ENCODE measurements at regions not wholly inside any gene's neighbourhood (a gene's known extent, or its start where the extent isn't known, plus 50 kb on each side); places are given as distances from the start of the nearest gene placed in this dataset.

DNA sequence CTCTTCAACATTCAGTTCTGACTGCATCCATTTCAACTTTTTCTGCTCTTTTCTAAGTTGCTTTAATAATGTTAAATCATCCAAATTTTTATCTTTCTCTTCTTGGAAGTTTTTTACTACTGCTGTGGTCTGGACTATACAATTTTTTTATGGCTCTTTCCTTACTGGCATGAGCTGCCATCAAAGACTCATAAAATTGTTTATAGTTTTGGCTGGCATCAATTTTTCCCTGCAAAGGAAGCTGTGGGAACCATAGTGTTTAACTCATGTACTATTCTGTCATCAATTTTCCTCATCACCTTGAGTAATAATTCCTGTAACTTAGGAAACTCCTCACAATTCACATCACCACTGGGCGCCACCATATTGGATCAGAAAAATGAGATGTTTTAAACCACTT lies 77.6 kb upstream of the A1CF start:
- TF ChIP-seq, protein P1, sequence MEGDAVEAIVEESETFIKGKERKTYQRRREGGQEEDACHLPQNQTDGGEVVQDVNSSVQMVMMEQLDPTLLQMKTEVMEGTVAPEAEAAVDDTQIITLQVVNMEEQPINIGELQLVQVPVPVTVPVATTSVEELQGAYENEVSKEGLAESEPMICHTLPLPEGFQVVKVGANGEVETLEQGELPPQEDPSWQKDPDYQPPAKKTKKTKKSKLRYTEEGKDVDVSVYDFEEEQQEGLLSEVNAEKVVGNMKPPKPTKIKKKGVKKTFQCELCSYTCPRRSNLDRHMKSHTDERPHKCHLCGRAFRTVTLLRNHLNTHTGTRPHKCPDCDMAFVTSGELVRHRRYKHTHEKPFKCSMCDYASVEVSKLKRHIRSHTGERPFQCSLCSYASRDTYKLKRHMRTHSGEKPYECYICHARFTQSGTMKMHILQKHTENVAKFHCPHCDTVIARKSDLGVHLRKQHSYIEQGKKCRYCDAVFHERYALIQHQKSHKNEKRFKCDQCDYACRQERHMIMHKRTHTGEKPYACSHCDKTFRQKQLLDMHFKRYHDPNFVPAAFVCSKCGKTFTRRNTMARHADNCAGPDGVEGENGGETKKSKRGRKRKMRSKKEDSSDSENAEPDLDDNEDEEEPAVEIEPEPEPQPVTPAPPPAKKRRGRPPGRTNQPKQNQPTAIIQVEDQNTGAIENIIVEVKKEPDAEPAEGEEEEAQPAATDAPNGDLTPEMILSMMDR (IDR thresholded peaks at IDR 0.05; ENCODE audit: low read depth, low read length, missing control alignments) = no peak
- no peak overlapping the region for H3K4me3 ChIP-seq (ENCODE audit: low read depth, low read length)
- DNase-seq (ENCODE audit: low read depth) = no peak

DNA sequence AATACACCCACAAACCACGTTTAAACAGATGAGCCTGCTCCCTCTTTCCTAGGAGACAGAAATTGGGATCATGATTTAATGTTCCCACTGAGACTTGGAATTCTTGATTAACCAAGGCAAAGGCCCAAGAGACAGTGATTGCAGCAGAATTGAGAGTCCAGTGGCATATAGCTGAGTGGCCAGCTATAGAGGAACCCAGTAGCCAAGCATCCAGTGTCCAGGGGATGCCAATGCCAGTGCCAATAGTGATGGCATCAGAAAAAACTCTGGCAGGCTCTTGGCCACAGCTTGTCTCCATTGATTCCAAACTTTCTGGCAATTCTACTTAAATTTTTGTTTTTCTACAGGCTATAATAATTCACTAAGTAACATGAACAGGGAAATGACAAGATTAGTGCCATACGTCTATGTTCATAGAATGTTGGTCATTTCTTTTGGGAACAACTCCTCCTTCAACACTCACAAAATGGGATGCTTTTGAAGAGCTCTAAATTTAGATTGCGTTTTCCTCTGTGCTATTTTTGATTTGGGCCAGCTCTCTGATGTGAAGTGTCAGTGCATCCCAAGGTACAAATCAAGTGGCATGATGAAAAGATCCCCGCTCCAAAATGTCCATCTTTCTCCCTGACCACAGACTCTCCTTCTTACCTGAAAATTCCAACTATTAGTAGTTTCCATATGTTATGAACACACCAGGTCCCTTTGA lies 83.1 kb upstream of the A1CF start:
- no peak for DNase-seq (ENCODE audit: low read depth)
- TF ChIP-seq, protein P1 (IDR thresholded peaks at IDR 0.05; ENCODE audit: low read depth, low read length, missing control alignments) = no peak

DNA sequence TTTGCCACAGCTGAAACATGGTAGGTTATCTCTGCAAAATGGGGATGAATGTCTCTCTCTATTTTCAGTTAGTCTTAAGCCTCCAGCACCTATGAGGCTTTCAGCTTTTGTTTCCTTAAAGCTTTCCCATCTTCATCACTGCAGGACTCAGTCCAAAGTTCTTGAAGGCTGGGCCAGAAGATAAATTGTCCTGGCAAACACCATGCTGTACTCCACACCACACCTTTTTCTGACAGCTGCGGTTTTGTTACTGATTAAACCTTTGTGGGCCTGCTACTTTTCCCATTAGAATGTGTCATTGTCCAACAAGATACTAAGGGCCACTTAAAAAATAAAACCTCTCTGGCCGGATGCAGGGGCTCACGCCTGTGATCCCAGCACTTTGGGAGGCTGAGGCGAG lies 87.2 kb upstream of the A1CF start:
- DNase-seq (ENCODE audit: low read depth) = no peak
- no peak overlapping the region for H3K4me3 ChIP-seq (ENCODE audit: low read depth, low read length)
- TF ChIP-seq, protein P1 (IDR thresholded peaks at IDR 0.05; ENCODE audit: low read depth, low read length, missing control alignments) = no peak

More for the DNA sequence above, 83.1 kb upstream of the A1CF start:
- H3K4me3 ChIP-seq (ENCODE audit: low read depth, low read length) = no peak overlapping the region

DNA sequence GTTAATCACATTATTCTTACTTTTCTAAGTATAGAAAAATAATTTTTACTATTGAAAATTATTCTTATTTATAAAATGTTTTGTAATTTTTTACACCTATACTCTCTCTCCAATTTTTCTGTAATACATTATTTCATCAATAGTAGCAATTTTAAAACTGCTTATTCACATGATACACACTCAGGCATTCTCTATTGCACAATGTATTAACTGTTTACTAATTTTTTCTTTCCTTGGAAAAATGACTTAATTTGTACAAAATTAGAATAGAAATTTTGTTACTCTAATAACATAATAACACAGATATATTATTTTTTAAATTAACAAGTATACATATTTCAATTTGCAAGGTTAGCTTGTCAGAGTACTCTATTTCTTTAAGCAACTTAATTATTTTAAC lies 92.9 kb upstream of the PRKG1 start:
- TF ChIP-seq, protein P1 (IDR thresholded peaks at IDR 0.05; ENCODE audit: low read depth, low read length, missing control alignments) = no peak
- DNase-seq (ENCODE audit: low read depth) = no peak
- H3K4me3 ChIP-seq (ENCODE audit: low read depth, low read length) = no peak overlapping the region

DNA sequence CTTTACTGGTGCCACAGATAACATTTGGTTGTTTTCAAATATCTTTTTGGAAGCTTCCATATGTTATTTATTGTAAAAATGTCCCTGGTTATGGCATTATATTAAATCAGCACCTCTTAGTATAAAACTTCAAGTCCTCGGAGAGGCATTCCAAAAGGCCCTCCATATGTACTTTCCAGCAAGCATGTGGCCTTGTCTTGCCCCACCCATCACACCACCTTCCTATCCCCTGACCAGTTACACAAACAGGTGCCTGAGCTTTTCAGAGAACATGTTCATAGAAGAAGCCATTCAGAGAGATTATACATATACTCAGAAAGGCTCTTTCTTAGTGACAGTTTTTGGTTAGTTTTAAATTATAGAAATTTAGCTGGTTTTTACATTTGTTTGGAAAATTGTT lies 92.4 kb upstream of the PRKG1 start:
- no peak overlapping the region for H3K4me3 ChIP-seq (ENCODE audit: low read depth, low read length)
- no peak for DNase-seq (ENCODE audit: low read depth)
- TF ChIP-seq, protein P1 (IDR thresholded peaks at IDR 0.05; ENCODE audit: low read depth, low read length, missing control alignments) = no peak

DNA sequence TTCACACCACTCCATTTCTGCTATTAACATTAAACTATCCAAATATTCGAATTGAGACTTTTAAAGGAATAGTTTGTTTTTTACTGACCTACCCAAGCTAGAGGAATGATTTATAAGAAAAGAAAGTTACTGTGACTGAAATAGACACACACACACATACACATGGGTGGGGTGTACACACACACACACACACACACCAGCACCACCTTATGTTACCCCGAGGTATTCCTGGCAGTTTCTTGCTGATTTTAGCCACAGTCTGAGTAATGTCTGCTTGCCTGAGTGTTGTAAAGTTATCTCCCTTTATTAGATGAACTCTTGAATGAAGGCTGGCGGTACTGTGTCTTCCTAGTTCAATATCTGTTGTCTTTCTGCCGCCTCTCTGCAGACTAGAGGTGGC lies 91.3 kb upstream of the PRKG1 start:
- no peak for DNase-seq (ENCODE audit: low read depth)
- TF ChIP-seq, protein P1 (IDR thresholded peaks at IDR 0.05; ENCODE audit: low read depth, low read length, missing control alignments) = no peak
- no peak overlapping the region for H3K4me3 ChIP-seq (ENCODE audit: low read depth, low read length)

DNA sequence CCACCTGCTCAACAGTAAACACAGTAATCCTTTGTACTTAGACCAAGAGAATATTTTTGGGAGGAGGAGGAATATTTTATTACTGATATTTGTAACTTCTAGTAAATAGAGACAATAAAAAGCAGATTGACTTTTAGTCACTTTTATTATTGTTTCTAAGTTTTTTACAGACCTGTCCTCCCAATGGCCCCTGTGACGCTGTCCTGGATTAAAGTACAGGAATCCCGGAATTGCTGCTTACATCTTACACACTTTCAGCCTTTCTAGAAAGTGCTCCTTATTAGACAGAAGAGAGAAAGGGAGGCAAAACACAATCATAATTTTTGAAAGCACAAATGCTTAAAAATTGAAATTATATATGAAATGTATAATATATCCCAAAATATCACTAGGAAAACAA lies 86.4 kb upstream of the PRKG1 start:
- no peak for DNase-seq (ENCODE audit: low read depth)
- no peak overlapping the region for H3K4me3 ChIP-seq (ENCODE audit: low read depth, low read length)
- TF ChIP-seq, protein P1 (IDR thresholded peaks at IDR 0.05; ENCODE audit: low read depth, low read length, missing control alignments) = no peak

Measured in GM12864 (cell line).